ENCODE measurements at regions not wholly inside any gene's neighbourhood (a gene's known extent, or its start where the extent isn't known, plus 50 kb on each side); places are given as distances from the start of the nearest gene placed in this dataset.

GRCh38 chr5:118295045-118295444, 693.3 kb downstream of the DTWD2 start:
- TF ChIP-seq CTCF (optimal IDR thresholded peaks at IDR 0.05 in 1 of 3, IDR thresholded peaks at IDR 0.05 in 1 of 3, conservative IDR thresholded peaks at IDR 0.05 in 1 of 3; ENCODE audit: extremely low read depth in 1 of 3, insufficient read depth in 2 of 3, low read length in 3 of 3) (no peak), EZH2 (IDR thresholded peaks at IDR 0.05; ENCODE audit: low read length) (no peak)

All from keratinocyte (primary cell).